PC-9 (cell line): ENCODE measurements at regions not wholly inside any gene's neighbourhood (a gene's known extent, or its start where the extent isn't known, plus 50 kb on each side); places are given as distances from the start of the nearest gene placed in this dataset.

ENCODE experiments used
- BruUV-seq: library from RNA; stranded (reverse); fragments of 400-500 nt; replicated peaks from 2 replicates; lab custom pipeline; 2021; lab: Mats Ljungman, UMichigan
- CTCF ChIA-PET: fragments of 300-600 bp; sonication (Branson Sonifier 250); formaldehyde crosslinking; loops from one replicate; lab custom pipeline; 2022; ENCODE audit warnings: antibody characterized with exemption; lab: Charles Lee
- POLR2A ChIA-PET: fragments of 300-600 bp; sonication (Branson Sonifier 250); formaldehyde crosslinking; loops from one replicate; lab custom pipeline; 2022; ENCODE audit warnings: antibody characterized with exemption; ENCODE audit not compliant: unreplicated experiment; lab: Charles Lee
- DNase-seq, 2 experiments: peaks; one replicate each; pipeline versions ENCODE4 v3.0.0 to v3.0.0-alpha.2; 2015 to 2022; ENCODE audit warnings: mixed read lengths in 1 of 2
- H2AFZ ChIP-seq: fragments of 200-600 bp; sonication (generic); 2 replicates; pipeline ENCODE4 v1.8.1; 2017; ENCODE audit warnings: antibody characterized with exemption
- H3F3A ChIP-seq: fragments of 200-600 bp; sonication (generic); 2 replicates; pipeline ENCODE4 v1.8.1; 2017; ENCODE audit warnings: antibody characterized with exemption, mild to moderate bottlenecking, low read depth; ENCODE audit not compliant: insufficient read depth
- H3K27ac ChIP-seq: fragments of 200-600 bp; sonication (generic); 2 replicates; pipeline ENCODE4 v1.6.1; 2016; ENCODE audit warnings: mixed run types
- H3K27me3 ChIP-seq: fragments of 200-600 bp; sonication (generic); 2 replicates; pipeline ENCODE4 v1.6.1; 2016; ENCODE audit warnings: low read depth, mixed run types; ENCODE audit not compliant: insufficient read depth
- H3K36me3 ChIP-seq: fragments of 200-600 bp; sonication (generic); 2 replicates; pipeline ENCODE4 v1.6.1; 2016; ENCODE audit warnings: low read depth, mixed run types
- H3K4me1 ChIP-seq: fragments of 200-600 bp; sonication (generic); replicated peaks from 2 replicates; pipeline ENCODE4 v1.6.1; 2016; ENCODE audit warnings: mixed run types; ENCODE audit not compliant: insufficient read depth
- H3K4me2 ChIP-seq: fragments of 200-600 bp; sonication (generic); 2 replicates; pipeline ENCODE4 v1.6.1; 2017; ENCODE audit warnings: mixed run types
- H3K4me3 ChIP-seq: fragments of 200-600 bp; sonication (generic); 2 replicates; pipeline ENCODE4 v1.6.1; 2016; ENCODE audit warnings: mixed run types
- H3K79me2 ChIP-seq: fragments of 200-600 bp; sonication (generic); 2 replicates; pipeline ENCODE4 v1.6.1; 2017; ENCODE audit warnings: low read depth, mixed run types
- H3K9me2 ChIP-seq: fragments of 200-600 bp; sonication (generic); 2 replicates; pipeline ENCODE4 v1.8.1; 2017; ENCODE audit warnings: mild to moderate bottlenecking; ENCODE audit not compliant: insufficient read depth
- H3K9me3 ChIP-seq: fragments of 200-600 bp; sonication (generic); 2 replicates; pipeline ENCODE4 v1.8.1; 2016; ENCODE audit warnings: low read depth; ENCODE audit not compliant: insufficient read depth
- H4K20me1 ChIP-seq: fragments of 200-600 bp; sonication (generic); 2 replicates; pipeline ENCODE4 v1.8.1; 2017; ENCODE audit not compliant: insufficient read depth
- CTCF ChIP-seq: fragments of 200-600 bp; sonication (generic); conservative IDR thresholded peaks from 2 replicates; pipeline ENCODE4 v1.6.1; 2017; ENCODE audit warnings: mixed run types, antibody characterized with exemption, mild to moderate bottlenecking, moderate library complexity
- EZH2 ChIP-seq: fragments of 200-600 bp; sonication (generic); IDR thresholded peaks from 2 replicates; pipeline ENCODE4 v1.8.0; 2017; ENCODE audit warnings: antibody characterized with exemption, low read depth
- intact Hi-C: fragments of 100-400 bp; cut with micrococcal nuclease; formaldehyde crosslinking; loops from one replicate; pipeline ENCODE4 v1.10.0; 2022; ENCODE audit not compliant: unreplicated experiment

- no peak for DNase-seq
- H3K4me1 ChIP-seq = no peaks in the 10 kb centered on the region; the same call in 1 of the 2 replicates
- no peak overlapping the region for H2AFZ ChIP-seq
- H3K79me2 ChIP-seq = no peaks in the 10 kb centered on the region
- no TSS peak for BruUV-seq
- no peak overlapping the region for H3K27ac ChIP-seq
- H3K4me2 ChIP-seq = no peak overlapping the region
- POLR2A ChIA-PET = interaction anchor here (0.6 kb wide), 1 partner anchor 37 kb away, joined by 3 read pairs; no protein-coding TSS in a partner anchor
- CTCF ChIA-PET = no interaction called here
- no peaks in the 10 kb centered on the region for H3K36me3 ChIP-seq
- no peaks in the 10 kb centered on the region for H3F3A ChIP-seq
- no peak overlapping the region for H3K4me3 ChIP-seq
- no peaks in the 10 kb centered on the region for H4K20me1 ChIP-seq
- H3K27me3 ChIP-seq = no peaks in the 10 kb centered on the region
- intact Hi-C loops = no loop called here
- no peaks in the 10 kb centered on the region for H3K9me3 ChIP-seq
- H3K9me2 ChIP-seq = no peaks in the 10 kb centered on the region
- TF ChIP-seq CTCF (no peak), EZH2 (no peak)
These were observed 338.7 kb upstream of the IL12A start for GRCh38 chr3:159649951-159650350.

DNA sequence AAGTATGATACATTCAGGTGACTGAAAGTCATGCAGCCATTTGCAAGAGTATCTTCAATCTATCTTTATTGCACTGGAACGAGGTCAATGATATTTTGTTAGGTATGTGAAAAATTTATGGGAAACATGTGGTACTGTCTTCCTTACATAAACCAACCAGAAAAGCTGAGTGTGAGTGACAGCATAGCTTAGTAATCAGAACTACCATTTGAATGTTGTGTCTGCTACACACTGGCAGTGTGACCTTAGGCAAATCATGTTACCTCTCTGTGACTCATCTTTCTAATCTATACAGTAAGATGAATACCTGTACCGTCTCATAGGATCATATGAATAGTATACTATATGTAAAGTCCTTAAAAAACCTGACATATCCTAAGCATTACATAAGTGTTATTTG lies 337.9 kb upstream of the IL12A start:
- BruUV-seq = no TSS peak
- Histone ChIP-seq H3K4me2 (no peak overlapping the region), H3K79me2 (no peaks in the 10 kb centered on the region), H3K36me3 (no peaks in the 10 kb centered on the region), H3F3A (no peaks in the 10 kb centered on the region), H3K27me3 (no peaks in the 10 kb centered on the region), H3K9me2 (no peaks in the 10 kb centered on the region), H3K4me1 (no peaks in the 10 kb centered on the region; the same call in 1 of the 2 replicates), H4K20me1 (no peaks in the 10 kb centered on the region), H3K9me3 (no peaks in the 10 kb centered on the region), H3K27ac (no peak overlapping the region), H2AFZ (no peak overlapping the region), H3K4me3 (no peak overlapping the region)
- intact Hi-C loops = no loop called here
- DNase-seq = no peak
- TF ChIP-seq EZH2 (no peak), CTCF (no peak)
- CTCF ChIA-PET = no interaction called here
- POLR2A ChIA-PET = no interaction called here

- TF ChIP-seq CTCF = no peak
- TF ChIP-seq EZH2 = no peak
- no peak for DNase-seq
- intact Hi-C loops = no loop called here
- BruUV-seq = no TSS peak
- CTCF ChIA-PET = interaction anchor here (0.6 kb wide), 1 partner anchor 83 kb away, joined by 3 read pairs; no protein-coding TSS in a partner anchor
- H3K4me1 ChIP-seq = no peaks in the 10 kb centered on the region; the same call in 1 of the 2 replicates
- no peaks in the 10 kb centered on the region for H3K9me2 ChIP-seq
- no peaks in the 10 kb centered on the region for H3K79me2 ChIP-seq
- POLR2A ChIA-PET = no interaction called here
- no peaks in the 10 kb centered on the region for H3F3A ChIP-seq
- no peak overlapping the region for H3K4me2 ChIP-seq
- no peaks in the 10 kb centered on the region for H3K9me3 ChIP-seq
- no peaks in the 10 kb centered on the region for H3K27me3 ChIP-seq
- no peak overlapping the region for H3K27ac ChIP-seq
- no peak overlapping the region for H3K4me3 ChIP-seq
- H3K36me3 ChIP-seq = no peaks in the 10 kb centered on the region
- H2AFZ ChIP-seq = no peak overlapping the region
- H4K20me1 ChIP-seq = no peaks in the 10 kb centered on the region
These were observed 336.2 kb upstream of the IL12A start for GRCh38 chr3:159652452-159652851.
